OCI-LY1 (cell line): ENCODE measurements at regions not wholly inside any gene's neighbourhood (a gene's known extent, or its start where the extent isn't known, plus 50 kb on each side); places are given as distances from the start of the nearest gene placed in this dataset.

Source experiments
- H2AFZ ChIP-seq: fragments of 200-600 bp; sonication (generic), shearing (Covaris generic); 2 replicates; pipeline ENCODE4 v1.6.0; 2014; ENCODE audit warnings: antibody characterized with exemption, mild to moderate bottlenecking, low read length
- H3F3A ChIP-seq: fragments of 200-600 bp; sonication (generic), shearing (Covaris generic); 2 replicates; pipeline ENCODE4 v1.6.0; 2014; ENCODE audit warnings: mild to moderate bottlenecking, antibody characterized with exemption, low read length, moderate library complexity; ENCODE audit not compliant: insufficient read depth
- H3K27ac ChIP-seq: fragments of 200-600 bp; sonication (generic); 2 replicates; pipeline ENCODE4 v1.5.1; 2014; ENCODE audit warnings: low read length, mixed run types, mild to moderate bottlenecking, low read depth; ENCODE audit not compliant: poor library complexity, severe bottlenecking
- H3K27me3 ChIP-seq: fragments of 200-600 bp; sonication (generic); 2 replicates; pipeline ENCODE4 v1.6.0; 2014; ENCODE audit warnings: antibody characterized with exemption, mild to moderate bottlenecking, low read length, moderate library complexity; ENCODE audit not compliant: insufficient read depth
- H3K36me3 ChIP-seq: fragments of 200-600 bp; sonication (generic); 2 replicates; pipeline ENCODE4 v1.6.1; 2014; ENCODE audit warnings: mild to moderate bottlenecking, antibody characterized with exemption, low read length, moderate library complexity, mixed read lengths; ENCODE audit not compliant: insufficient read depth
- H3K4me1 ChIP-seq: fragments of 200-600 bp; sonication (generic); 2 replicates; pipeline ENCODE4 v1.5.1; 2014; ENCODE audit warnings: mild to moderate bottlenecking, low read length, moderate library complexity; ENCODE audit not compliant: insufficient read depth, severe bottlenecking
- H3K4me2 ChIP-seq: fragments of 200-600 bp; sonication (generic), shearing (Covaris generic); 2 replicates; pipeline ENCODE4 v1.6.1; 2014; ENCODE audit warnings: low read length
- H3K4me3 ChIP-seq: fragments of 200-600 bp; sonication (generic); 2 replicates; pipeline ENCODE4 v1.5.1; 2014; ENCODE audit warnings: low read length, low read depth, mild to moderate bottlenecking, mixed read lengths; ENCODE audit not compliant: poor library complexity, severe bottlenecking
- H3K79me2 ChIP-seq: fragments of 200-600 bp; shearing (Covaris generic); 2 replicates; pipeline ENCODE4 v1.6.1; 2016; ENCODE audit warnings: mixed run types, low read length, mixed read lengths; ENCODE audit not compliant: insufficient read depth
- H3K9ac ChIP-seq: fragments of 200-600 bp; sonication (generic), shearing (Covaris generic); 2 replicates; pipeline ENCODE4 v1.6.1; 2014; ENCODE audit warnings: mild to moderate bottlenecking, low read length, mixed read lengths
- H3K9me2 ChIP-seq: fragments of 200-600 bp; sonication (generic), shearing (Covaris generic); 2 replicates; pipeline ENCODE4 v1.6.1; 2014; ENCODE audit warnings: low read depth, mild to moderate bottlenecking, low read length, mixed read lengths
- H3K9me3 ChIP-seq: fragments of 200-600 bp; shearing (Covaris generic); 2 replicates; pipeline ENCODE4 v1.6.1; 2014; ENCODE audit warnings: low read length, mixed read lengths
- H4K20me1 ChIP-seq: fragments of 200-600 bp; sonication (generic), shearing (Covaris generic); 2 replicates; pipeline ENCODE4 v1.6.0; 2016; ENCODE audit warnings: mild to moderate bottlenecking, low read length; ENCODE audit not compliant: insufficient read depth
- CTCF ChIP-seq: fragments of 200-600 bp; sonication (generic), shearing (Covaris generic); IDR thresholded peaks from 2 replicates; pipeline ENCODE4 v1.5.1; 2017; ENCODE audit warnings: mild to moderate bottlenecking, antibody characterized with exemption, low read length, moderate library complexity, mixed read lengths
- EZH2 ChIP-seq: fragments of 200-600 bp; sonication (generic), shearing (Covaris generic); IDR thresholded peaks from 2 replicates; pipeline ENCODE4 v1.8.0; 2017; ENCODE audit warnings: borderline replicate concordance, mixed run types, mild to moderate bottlenecking, antibody characterized with exemption, low read length, moderate library complexity, mixed read lengths

DNA sequence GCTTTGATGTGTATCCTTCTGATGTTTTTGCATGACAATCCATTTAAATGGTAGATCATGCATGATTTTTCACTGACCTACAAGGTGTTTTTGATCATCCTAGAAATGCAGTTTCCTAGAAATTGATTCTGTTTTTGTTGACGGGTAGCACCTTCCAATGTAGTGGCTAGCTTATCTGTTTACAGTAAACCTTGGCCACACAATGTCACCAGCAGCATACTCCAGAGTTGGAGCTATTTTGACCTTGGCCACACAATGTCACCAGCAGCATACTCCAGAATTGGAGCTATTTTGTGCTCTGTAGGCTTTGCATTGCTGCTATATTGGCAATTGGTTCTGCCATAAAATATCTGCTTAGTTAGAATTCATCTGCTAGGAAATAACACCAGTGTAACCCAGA is 74.6 kb upstream of the NAA20 start:
- no peaks in the 10 kb centered on the region for H3K4me1 ChIP-seq
- no peak overlapping the region for H3K9ac ChIP-seq
- H3K36me3 ChIP-seq, result no peaks in the 10 kb centered on the region
- H3F3A ChIP-seq, result no peaks in the 10 kb centered on the region
- H3K9me3 ChIP-seq, result no peaks in the 10 kb centered on the region
- no peaks in the 10 kb centered on the region for H4K20me1 ChIP-seq
- no peak overlapping the region for H3K27ac ChIP-seq
- no peak overlapping the region for H3K4me2 ChIP-seq
- no peaks in the 10 kb centered on the region for H3K9me2 ChIP-seq
- TF ChIP-seq EZH2 (no peak), CTCF (no peak)
- no peaks in the 10 kb centered on the region for H3K27me3 ChIP-seq
- H2AFZ ChIP-seq, result no peak overlapping the region
- no peak overlapping the region for H3K4me3 ChIP-seq
- no peaks in the 10 kb centered on the region for H3K79me2 ChIP-seq

GRCh38 chr20:19943061-19943521 is 74.1 kb upstream of the NAA20 start:
- H3K9me2 ChIP-seq, result no peaks in the 10 kb centered on the region
- H3K79me2 ChIP-seq, result no peaks in the 10 kb centered on the region
- H3K36me3 ChIP-seq, result no peaks in the 10 kb centered on the region
- H3K4me1 ChIP-seq, result no peaks in the 10 kb centered on the region
- H3F3A ChIP-seq, result no peaks in the 10 kb centered on the region
- no peak overlapping the region for H3K27ac ChIP-seq
- no peak overlapping the region for H3K9ac ChIP-seq
- no peak overlapping the region for H2AFZ ChIP-seq
- no peaks in the 10 kb centered on the region for H3K27me3 ChIP-seq
- no peak overlapping the region for H3K4me2 ChIP-seq
- no peaks in the 10 kb centered on the region for H4K20me1 ChIP-seq
- H3K9me3 ChIP-seq, result no peaks in the 10 kb centered on the region
- H3K4me3 ChIP-seq, result no peak overlapping the region
- TF ChIP-seq EZH2 (no peak), CTCF (no peak)

DNA sequence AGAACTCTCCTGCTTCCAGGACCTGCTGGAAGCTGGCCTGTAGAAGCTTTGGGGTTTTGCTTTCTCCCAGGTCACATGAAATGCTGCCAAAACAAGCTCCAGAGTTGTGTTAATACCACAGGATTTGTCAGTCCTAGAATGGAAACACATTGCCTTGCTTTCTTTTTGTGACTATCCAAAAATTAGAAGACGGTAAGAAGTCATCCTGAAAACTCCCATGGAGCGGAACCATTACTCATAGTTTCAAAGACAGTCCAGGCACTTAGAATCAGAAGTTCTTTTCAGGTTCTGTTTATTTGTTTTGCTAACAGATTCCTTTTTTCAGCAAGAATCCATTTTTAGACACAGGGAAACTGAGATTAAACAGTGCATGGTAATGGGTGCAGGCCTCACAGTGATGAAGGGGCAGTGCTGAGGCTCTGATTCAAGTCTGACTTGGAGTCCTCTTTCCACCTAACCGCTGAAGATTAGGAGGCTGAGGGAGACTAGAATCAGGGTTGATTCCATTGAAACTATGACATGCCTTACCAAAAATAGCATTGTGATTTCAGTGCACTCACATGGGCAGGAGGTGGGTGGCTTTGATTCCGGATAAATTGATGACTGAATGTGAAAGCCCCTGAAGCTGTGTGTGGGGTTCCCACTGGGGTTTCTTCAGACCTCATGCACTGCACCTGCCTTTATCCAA is 72.2 kb upstream of the NAA20 start:
- H3K27ac ChIP-seq, result no peak overlapping the region
- H2AFZ ChIP-seq, result no peak overlapping the region
- H3K4me3 ChIP-seq, result no peak overlapping the region

More for the DNA sequence above, 72.2 kb upstream of the NAA20 start:
- Histone ChIP-seq H3K4me1 (no peaks in the 10 kb centered on the region), H3K36me3 (no peaks in the 10 kb centered on the region), H3K9me3 (no peaks in the 10 kb centered on the region), H3K27me3 (no peaks in the 10 kb centered on the region; the same call in 1 of the 2 replicates), H4K20me1 (no peaks in the 10 kb centered on the region), H3K9ac (no peak overlapping the region), H3K9me2 (no peaks in the 10 kb centered on the region), H3K79me2 (no peaks in the 10 kb centered on the region), H3F3A (no peaks in the 10 kb centered on the region), H3K4me2 (no peak overlapping the region)
- TF ChIP-seq CTCF (no peak), EZH2 (no peak)
